AG09309 (cell line): ENCODE measurements at regions not wholly inside any gene's neighbourhood (a gene's known extent, or its start where the extent isn't known, plus 50 kb on each side); places are given as distances from the start of the nearest gene placed in this dataset.

ENCODE experiments used
- DNase-seq: peaks from one replicate; pipeline ENCODE4 v3.0.0-alpha.2; 2010; ENCODE audit warnings: low read depth
- H3K4me3 ChIP-seq: 2 replicates; pipeline ENCODE4 v1.5.1; 2011; ENCODE audit warnings: mild to moderate bottlenecking, low read depth, low read length, moderate library complexity; ENCODE audit not compliant: control insufficient read depth
- CTCF ChIP-seq: IDR thresholded peaks from 2 replicates; pipeline ENCODE4 v1.5.1; 2011; ENCODE audit warnings: mild to moderate bottlenecking, low read depth, low read length, inconsistent platforms; ENCODE audit not compliant: insufficient read depth, control insufficient read depth; ENCODE audit errors: missing control alignments

- DNase-seq = no peak
- no peak for TF ChIP-seq CTCF
- no peak overlapping the region for H3K4me3 ChIP-seq
Measured at GRCh38 chr20:63084563-63084927, 77.8 kb upstream of the BHLHE23 start.

DNA sequence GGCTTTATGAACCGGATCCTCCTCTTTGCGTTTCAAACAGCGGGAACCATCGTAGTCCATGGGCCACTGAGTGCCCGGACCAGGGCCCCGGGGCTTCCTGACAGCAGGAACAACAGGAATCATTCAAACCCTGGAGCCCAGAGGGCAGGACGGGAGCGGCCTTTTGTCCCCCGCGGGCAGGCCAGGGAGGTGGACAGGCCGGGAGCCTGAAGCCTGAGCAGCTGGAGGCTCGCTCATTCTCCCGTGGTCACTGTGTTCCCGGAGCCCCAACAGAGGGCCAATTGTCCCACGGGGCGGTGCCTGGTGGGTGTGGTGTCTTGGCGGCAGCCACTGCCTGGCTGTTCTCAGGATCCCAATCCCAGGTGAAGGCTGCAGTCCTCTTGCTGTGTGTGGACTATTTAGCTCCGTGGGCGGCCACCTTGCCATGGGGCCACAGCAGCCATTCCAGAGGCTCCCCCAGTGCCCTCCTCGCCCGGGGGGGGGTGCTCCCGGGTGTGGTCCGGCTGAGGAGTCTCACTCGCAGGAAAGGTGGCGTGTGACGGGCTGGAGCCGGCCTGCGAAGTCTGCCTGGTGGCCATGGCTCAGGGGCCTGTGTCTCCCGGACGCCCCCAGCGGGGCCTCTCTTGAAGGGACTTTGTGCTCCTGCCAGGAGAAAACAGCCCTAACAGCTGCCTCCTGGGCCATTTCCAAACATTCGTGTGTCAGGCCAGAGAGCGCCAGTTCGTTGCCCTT, 77.2 kb upstream of the BHLHE23 start:
- no peak for DNase-seq
- no peak overlapping the region for H3K4me3 ChIP-seq
- TF ChIP-seq CTCF = no peak

GRCh38 chr20:63082939-63083735, 76.4 kb upstream of the BHLHE23 start:
- H3K4me3 ChIP-seq = no peak overlapping the region
- no peak for TF ChIP-seq CTCF
- DNase-seq = no peak

GRCh38 chr20:63082308-63082938, 75.7 kb upstream of the BHLHE23 start:
- no peak for DNase-seq
- no peak for TF ChIP-seq CTCF
- H3K4me3 ChIP-seq = no peak overlapping the region

DNA sequence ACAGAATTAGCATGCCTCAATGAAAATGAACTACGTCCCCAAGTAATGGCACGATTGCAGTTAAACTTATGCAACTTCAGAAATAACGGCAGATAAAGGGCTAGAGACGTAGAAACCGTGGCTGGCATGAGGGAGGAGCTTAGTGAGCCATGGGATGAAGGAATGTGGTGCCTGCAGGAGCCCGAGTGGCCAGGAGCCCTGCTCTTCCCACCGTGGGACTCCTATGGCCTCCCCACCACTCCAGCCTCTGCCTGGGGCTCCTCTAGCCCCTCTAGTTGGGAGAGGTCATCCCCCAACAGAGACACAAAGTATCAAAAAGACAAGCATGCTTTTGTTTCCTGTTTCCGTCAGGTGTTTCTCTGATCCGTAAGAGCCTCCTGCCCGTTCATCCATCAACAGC, 75.1 kb upstream of the BHLHE23 start:
- no peak for DNase-seq
- TF ChIP-seq CTCF = no peak
- H3K4me3 ChIP-seq = no peak overlapping the region

- no peak for TF ChIP-seq CTCF
Measured at GRCh38 chr20:63081351-63081750, 74.6 kb upstream of the BHLHE23 start.

More at GRCh38 chr20:63081351-63081750, 74.6 kb upstream of the BHLHE23 start:
- no peak overlapping the region for H3K4me3 ChIP-seq
- DNase-seq = no peak
